Activated CD8-positive, alpha-beta T cell treated with anti-CD3 and anti-CD28 coated beads, Interleukin-2, amount 10 ng/mL, durations not matched to agents 7 days and 5 days (primary cell): ENCODE measurements at regions not wholly inside any gene's neighbourhood (a gene's known extent, or its start where the extent isn't known, plus 50 kb on each side); places are given as distances from the start of the nearest gene placed in this dataset.
"Not testable (repeated sequence)": the region's sequence is repeated elsewhere in the genome, so short reads cannot be mapped to it uniquely, and the experiment has no call there.

Experiments used
- ATAC-seq: fragments of 150-1000 bp; cut with Tn5 transposase; one replicate; pipeline ENCODE4 v1.10.0; 2021; ENCODE audit warnings: moderate library complexity
- CTCF ChIA-PET: fragments of 350-600 bp; sonication (Branson Sonifier 250); formaldehyde crosslinking; loops from one replicate; lab custom pipeline; 2021; ENCODE audit warnings: antibody characterized with exemption; lab: Charles Lee
- POLR2A ChIA-PET: fragments of 350-600 bp; sonication (Branson Sonifier 250); formaldehyde crosslinking; loops from one replicate; lab custom pipeline; 2021; ENCODE audit warnings: antibody characterized with exemption; lab: Charles Lee
- DNase-seq: peaks from one replicate; pipeline ENCODE4 v3.0.0-alpha.2; 2020
- H3K27ac Mint-ChIP-seq: one replicate; pipeline ENCODE4 v1.8.0; 2021; ENCODE audit warnings: mild to moderate bottlenecking, mixed read lengths
- H3K27me3 Mint-ChIP-seq: one replicate; pipeline ENCODE4 v1.8.0; 2021; ENCODE audit warnings: low read depth, mixed read lengths
- H3K36me3 Mint-ChIP-seq: one replicate; pipeline ENCODE4 v1.8.0; 2021; ENCODE audit warnings: low read depth, mixed read lengths
- H3K4me1 Mint-ChIP-seq: one replicate; pipeline ENCODE4 v1.8.0; 2021; ENCODE audit warnings: low read depth, mixed read lengths
- H3K4me3 Mint-ChIP-seq: one replicate; pipeline ENCODE4 v1.8.0; 2021; ENCODE audit warnings: mild to moderate bottlenecking, mixed read lengths
- H3K9me3 Mint-ChIP-seq: one replicate; pipeline ENCODE4 v1.8.0; 2022; ENCODE audit warnings: mixed read lengths; ENCODE audit not compliant: insufficient read depth

DNA sequence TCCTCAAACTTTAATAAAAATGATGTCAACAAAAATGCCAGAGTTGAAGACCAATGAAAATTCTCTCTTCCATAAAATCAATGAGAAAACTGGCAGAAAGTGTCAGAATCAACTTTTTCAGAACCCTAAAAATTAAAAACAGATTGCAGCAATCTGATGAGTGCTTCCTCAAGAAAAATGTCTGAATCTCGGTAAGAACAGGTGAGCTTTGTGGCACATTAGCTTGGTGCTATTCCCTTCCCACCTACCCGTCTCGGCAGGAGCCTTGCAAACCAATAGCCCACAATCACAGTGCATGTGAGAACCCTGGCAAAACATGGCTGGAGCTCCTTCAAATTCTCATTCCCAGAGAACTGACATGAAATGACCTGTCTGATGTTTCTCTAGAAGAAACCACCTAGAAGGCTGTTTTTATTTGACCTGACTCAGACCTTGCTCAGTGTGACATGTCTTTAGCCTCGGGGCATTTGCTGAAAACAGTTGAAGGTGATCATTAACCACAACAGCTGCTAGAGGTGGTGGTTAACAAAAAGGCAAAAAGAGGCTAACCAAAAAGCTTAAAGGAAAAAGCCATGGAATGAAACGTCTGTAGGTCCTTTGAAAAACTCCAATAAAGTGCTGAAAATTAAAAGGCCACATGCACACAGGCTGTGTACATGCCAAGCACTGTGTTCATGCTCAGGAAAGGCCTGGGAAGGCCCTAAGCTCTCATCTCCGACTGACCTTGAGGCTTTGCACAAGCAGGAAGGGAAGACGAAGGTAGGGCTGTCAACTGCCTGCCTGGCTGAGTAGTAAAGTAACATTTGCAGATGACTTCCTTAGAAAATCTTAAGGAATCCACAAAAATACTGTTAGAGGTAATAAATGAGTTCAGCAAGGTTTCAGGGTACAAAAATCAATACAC lies 253.0 kb upstream of the NSMCE3 start:
- no peak overlapping the region for H3K27ac Mint-ChIP-seq
- POLR2A ChIA-PET, result no interaction called here
- no peak overlapping the region for H3K4me3 Mint-ChIP-seq
- H3K36me3 Mint-ChIP-seq, result no peaks in the 10 kb centered on the region
- CTCF ChIA-PET, result interaction anchor here (0.7 kb wide), 1 partner anchor 13 kb away, joined by 3 read pairs; no protein-coding TSS in a partner anchor
- ATAC-seq (no peak), DNase-seq (no peak)
- H3K9me3 Mint-ChIP-seq, result no peaks in the 10 kb centered on the region
- H3K27me3 Mint-ChIP-seq, result no peaks in the 10 kb centered on the region
- H3K4me1 Mint-ChIP-seq, result no peaks in the 10 kb centered on the region

DNA sequence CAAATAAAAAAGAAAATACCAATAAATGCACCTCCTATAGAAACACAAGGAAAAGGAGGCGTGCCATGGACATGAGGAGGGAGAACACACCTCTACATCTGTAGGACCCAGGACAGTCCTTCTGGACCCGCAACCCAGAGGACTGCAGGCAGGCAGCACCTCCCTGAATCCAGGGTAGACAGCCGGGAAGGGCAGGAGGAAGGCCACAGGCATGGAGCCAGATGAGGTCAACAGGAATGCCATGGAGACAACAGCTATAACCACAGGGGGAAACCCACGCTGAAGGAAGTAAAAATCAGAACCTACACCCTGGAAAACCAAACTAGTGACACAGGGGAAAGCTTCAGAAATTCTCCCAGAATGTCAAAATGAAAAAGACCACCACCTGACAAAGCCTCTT lies 248.8 kb upstream of the NSMCE3 start:
- ATAC-seq (no peak), DNase-seq (no peak)
- no peaks in the 10 kb centered on the region for H3K27me3 Mint-ChIP-seq
- no peaks in the 10 kb centered on the region for H3K36me3 Mint-ChIP-seq
- ChIA-PET POLR2A (no interaction called here), CTCF (no interaction called here)
- H3K9me3 Mint-ChIP-seq, result no peaks in the 10 kb centered on the region
- no peak overlapping the region for H3K4me3 Mint-ChIP-seq
- H3K4me1 Mint-ChIP-seq, result no peaks in the 10 kb centered on the region
- no peak overlapping the region for H3K27ac Mint-ChIP-seq

DNA sequence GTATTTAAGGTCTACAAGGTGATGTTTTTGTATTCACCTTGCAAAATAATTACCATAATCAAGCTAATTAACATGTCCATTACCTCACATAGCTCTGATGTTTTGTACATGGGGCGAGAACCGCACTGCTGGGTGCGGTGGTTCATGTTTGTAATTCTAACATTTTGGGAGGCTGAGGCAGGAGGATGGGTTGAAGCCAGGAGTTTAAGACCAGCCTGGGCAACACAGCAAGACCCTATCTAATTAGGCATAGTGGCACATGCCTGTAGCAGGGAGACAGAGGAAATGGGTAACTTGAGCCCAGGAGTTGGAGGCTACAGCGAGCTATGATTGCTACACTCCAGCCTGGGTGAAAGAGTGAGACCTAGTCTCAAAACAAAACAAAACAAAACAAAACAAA lies 248.2 kb upstream of the NSMCE3 start:
- ATAC-seq (no peak), DNase-seq (no peak)
- H3K36me3 Mint-ChIP-seq, result no peaks in the 10 kb centered on the region
- H3K27me3 Mint-ChIP-seq, result no peaks in the 10 kb centered on the region
- ChIA-PET POLR2A (no interaction called here), CTCF (no interaction called here)
- no peaks in the 10 kb centered on the region for H3K4me1 Mint-ChIP-seq
- no peak overlapping the region for H3K4me3 Mint-ChIP-seq
- no peaks in the 10 kb centered on the region for H3K9me3 Mint-ChIP-seq
- no peak overlapping the region for H3K27ac Mint-ChIP-seq

DNA sequence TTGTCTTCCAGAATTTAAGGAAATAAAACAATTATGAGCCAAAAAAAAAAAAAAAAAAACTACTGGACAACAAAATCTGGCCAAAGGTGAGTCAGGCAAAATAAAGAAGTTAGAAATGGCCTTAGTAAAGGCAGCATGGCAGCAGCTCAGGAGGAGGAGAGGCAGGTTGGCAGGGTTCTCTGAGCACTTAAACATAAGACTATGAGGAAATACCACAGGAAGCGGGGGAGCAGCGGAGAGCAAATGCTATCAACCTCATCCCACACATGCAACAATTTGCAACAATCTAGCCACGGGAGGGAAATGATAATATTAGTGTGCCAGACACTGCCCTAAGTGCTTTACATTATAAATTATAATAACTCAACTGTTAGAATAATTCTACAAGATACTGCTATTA lies 247.3 kb upstream of the NSMCE3 start:
- POLR2A ChIA-PET, result no interaction called here
- H3K4me3 Mint-ChIP-seq, result no peak overlapping the region
- no peaks in the 10 kb centered on the region for H3K4me1 Mint-ChIP-seq
- CTCF ChIA-PET, result no interaction called here
- no peaks in the 10 kb centered on the region for H3K9me3 Mint-ChIP-seq
- H3K36me3 Mint-ChIP-seq, result no peaks in the 10 kb centered on the region
- H3K27ac Mint-ChIP-seq, result no peak overlapping the region
- no peak for DNase-seq
- no peaks in the 10 kb centered on the region for H3K27me3 Mint-ChIP-seq
- no peak for ATAC-seq

- Mint-ChIP-seq H3K9me3 (no peaks in the 10 kb centered on the region), H3K36me3 (no peaks in the 10 kb centered on the region), H3K4me1 (no peaks in the 10 kb centered on the region), H3K4me3 (no peak overlapping the region), H3K27ac (no peak overlapping the region), H3K27me3 (no peaks in the 10 kb centered on the region)
- no peak for DNase-seq
- ChIA-PET POLR2A (no interaction called here), CTCF (no interaction called here)
- no peak for ATAC-seq
Observed at GRCh38 chr15:29514926-29515325, 245.3 kb upstream of the NSMCE3 start.

DNA sequence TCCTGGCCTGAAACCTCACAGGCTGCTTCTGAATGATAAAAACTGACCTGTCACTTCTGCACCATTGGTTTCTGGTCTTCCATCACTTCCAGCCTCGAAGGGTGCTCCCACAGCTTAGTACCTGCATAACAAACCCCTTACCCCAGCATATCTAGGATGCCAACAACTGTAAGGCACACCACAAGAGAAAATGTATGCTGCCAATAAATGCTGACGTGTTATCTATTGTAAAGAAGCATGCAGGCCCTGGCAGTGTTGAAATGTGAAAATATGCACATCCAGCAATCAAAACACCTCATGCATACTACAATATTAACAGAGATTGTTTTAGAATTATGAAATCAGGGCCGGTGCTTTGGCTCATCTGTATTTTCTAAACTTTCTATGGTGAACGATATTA lies 242.0 kb upstream of the NSMCE3 start:
- Mint-ChIP-seq H3K36me3 (no peaks in the 10 kb centered on the region), H3K4me1 (no peaks in the 10 kb centered on the region), H3K4me3 (no peak overlapping the region), H3K27ac (no peak overlapping the region), H3K27me3 (no peaks in the 10 kb centered on the region), H3K9me3 (no peaks in the 10 kb centered on the region)
- DNase-seq (no peak), ATAC-seq (no peak)
- ChIA-PET POLR2A (interaction anchor here (0.6 kb wide), 1 partner anchor 202 kb away, joined by 5 read pairs; no protein-coding TSS in a partner anchor), CTCF (no interaction called here)

- H3K27ac Mint-ChIP-seq, POLR2A ChIA-PET, ATAC-seq, DNase-seq, CTCF ChIA-PET, H3K9me3 Mint-ChIP-seq, H3K36me3 Mint-ChIP-seq, H3K4me3 Mint-ChIP-seq, H3K27me3 Mint-ChIP-seq, H3K4me1 Mint-ChIP-seq: not testable (repeated sequence)
Observed at GRCh38 chr15:29505535-29505934, 235.9 kb upstream of the NSMCE3 start.

DNA sequence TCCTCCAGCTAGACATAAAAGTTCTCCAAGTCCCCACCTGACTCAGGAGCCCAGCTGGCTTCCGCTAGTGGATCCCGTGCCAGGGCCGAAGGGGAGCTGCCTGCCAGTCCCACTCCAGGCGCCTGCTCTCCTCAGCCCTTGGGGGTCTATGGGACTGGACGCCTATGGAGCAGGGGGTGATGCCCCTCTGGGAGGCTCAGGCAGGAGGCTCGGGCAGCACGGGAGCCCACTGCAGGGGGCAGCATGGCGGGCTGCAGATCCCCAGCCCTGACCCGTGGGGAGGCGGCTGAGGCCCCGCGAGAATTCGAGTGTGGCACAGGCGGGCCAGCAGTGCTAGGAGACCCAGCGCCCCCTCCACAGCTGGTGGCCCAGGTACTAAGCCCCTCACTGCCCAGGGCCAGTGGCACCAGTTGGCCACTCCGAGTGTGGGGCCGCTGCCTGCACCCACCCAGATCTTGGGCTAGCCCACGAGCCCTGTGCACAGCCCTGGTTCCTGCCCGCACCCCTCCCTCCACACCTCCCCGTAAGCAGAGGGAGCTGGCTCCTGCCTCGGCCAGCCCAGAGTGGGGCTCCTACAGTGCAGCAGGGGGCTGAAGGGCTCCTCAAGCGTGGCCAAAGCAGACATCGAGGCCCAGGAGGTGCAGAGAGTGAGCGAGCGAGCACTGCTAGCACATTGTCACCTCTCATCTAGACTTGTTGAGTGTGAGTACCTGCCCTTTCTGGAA lies 221.3 kb upstream of the NSMCE3 start:
- DNase-seq (no peak), ATAC-seq (no peak)
- H3K4me3 Mint-ChIP-seq, result no peak overlapping the region
- H3K9me3 Mint-ChIP-seq, result no peaks in the 10 kb centered on the region
- H3K27ac Mint-ChIP-seq, result no peak overlapping the region
- H3K4me1 Mint-ChIP-seq, result no peaks in the 10 kb centered on the region
- ChIA-PET POLR2A (no interaction called here), CTCF (no interaction called here)
- H3K27me3 Mint-ChIP-seq, result no peaks in the 10 kb centered on the region
- H3K36me3 Mint-ChIP-seq, result no peaks in the 10 kb centered on the region

DNA sequence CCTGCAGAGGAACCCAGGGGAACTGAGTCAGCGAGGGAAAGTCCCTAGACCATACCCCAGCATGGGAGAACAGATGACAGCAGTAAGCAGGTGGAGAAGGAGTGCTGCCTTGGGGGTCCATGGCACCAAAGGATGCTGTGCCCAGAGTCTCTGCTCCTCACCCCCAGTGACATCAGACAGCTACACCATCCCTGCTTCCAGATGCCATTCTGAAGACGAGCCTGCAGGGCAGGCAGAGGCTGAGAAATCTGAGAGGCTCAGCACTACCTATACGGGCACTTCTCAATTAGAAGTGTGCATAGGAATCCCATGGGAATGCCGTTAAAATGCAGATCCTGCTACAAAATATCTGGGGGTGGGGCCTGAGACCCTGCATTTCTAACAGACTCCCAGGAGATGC lies 211.3 kb upstream of the NSMCE3 start:
- ATAC-seq (no peak), DNase-seq (no peak)
- Mint-ChIP-seq H3K36me3 (no peaks in the 10 kb centered on the region), H3K9me3 (no peaks in the 10 kb centered on the region), H3K4me1 (no peaks in the 10 kb centered on the region), H3K27ac (no peak overlapping the region), H3K4me3 (no peak overlapping the region), H3K27me3 (peaks cover 2% of the 10 kb centered on the region)
- ChIA-PET CTCF (no interaction called here), POLR2A (no interaction called here)

GRCh38 chr15:29480278-29480677 lies 210.7 kb upstream of the NSMCE3 start:
- ATAC-seq, result no peak
- CTCF ChIA-PET, result no interaction called here
- H3K9me3 Mint-ChIP-seq, result no peaks in the 10 kb centered on the region
- H3K27me3 Mint-ChIP-seq, result peaks cover 2% of the 10 kb centered on the region
- no peak overlapping the region for H3K4me3 Mint-ChIP-seq
- no peaks in the 10 kb centered on the region for H3K4me1 Mint-ChIP-seq
- no peak overlapping the region for H3K27ac Mint-ChIP-seq
- H3K36me3 Mint-ChIP-seq, result no peaks in the 10 kb centered on the region
- no peak for DNase-seq
- POLR2A ChIA-PET, result no interaction called here

GRCh38 chr15:29477256-29477655 lies 207.6 kb upstream of the NSMCE3 start:
- Mint-ChIP-seq H3K4me3 (no peak overlapping the region), H3K9me3 (no peaks in the 10 kb centered on the region), H3K4me1 (no peaks in the 10 kb centered on the region), H3K27ac (no peak overlapping the region), H3K36me3 (no peaks in the 10 kb centered on the region), H3K27me3 (peaks cover under 1% of the 10 kb centered on the region)
- DNase-seq, result no peak
- POLR2A ChIA-PET, result no interaction called here
- ATAC-seq, result no peak
- CTCF ChIA-PET, result interaction anchor here (0.7 kb wide), 1 partner anchor 262 kb away, joined by 3 read pairs; no protein-coding TSS in a partner anchor

DNA sequence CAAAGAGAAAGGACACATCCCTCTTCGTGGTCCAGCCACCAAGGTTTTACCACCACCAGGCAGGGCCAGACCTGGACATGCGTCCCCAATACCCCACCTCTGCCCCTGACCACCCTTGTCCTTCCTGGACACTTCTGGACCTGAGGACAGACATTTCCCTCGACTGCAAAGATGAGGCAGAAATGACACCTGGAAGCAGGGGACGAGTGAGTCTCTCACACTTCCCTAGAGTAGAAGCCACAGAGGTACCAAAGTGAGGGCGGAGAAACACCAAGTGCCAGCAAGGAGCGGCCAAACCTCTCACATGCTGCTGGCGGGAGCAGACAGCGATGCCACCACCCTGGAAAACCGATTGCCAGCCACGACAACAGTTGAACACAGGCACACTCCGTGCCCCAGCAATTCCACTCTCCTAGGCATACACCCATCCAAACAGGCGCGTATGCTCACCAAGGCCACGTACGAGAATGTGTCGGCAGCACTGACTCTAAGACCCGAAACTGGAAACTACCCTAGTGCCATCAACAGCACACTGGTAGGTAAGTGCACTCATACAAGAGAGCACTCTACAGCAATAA lies 207.0 kb upstream of the NSMCE3 start:
- H3K4me3 Mint-ChIP-seq, result no peak overlapping the region
- CTCF ChIA-PET, result no interaction called here
- no peak overlapping the region for H3K27ac Mint-ChIP-seq

More for the DNA sequence above, 207.0 kb upstream of the NSMCE3 start:
- no peaks in the 10 kb centered on the region for H3K4me1 Mint-ChIP-seq
- H3K9me3 Mint-ChIP-seq, result no peaks in the 10 kb centered on the region
- no peaks in the 10 kb centered on the region for H3K27me3 Mint-ChIP-seq
- ATAC-seq (no peak), DNase-seq (no peak)
- no peaks in the 10 kb centered on the region for H3K36me3 Mint-ChIP-seq
- POLR2A ChIA-PET, result no interaction called here
